GM13976 (cell line): ENCODE measurements at regions not wholly inside any gene's neighbourhood (a gene's known extent, or its start where the extent isn't known, plus 50 kb on each side); places are given as distances from the start of the nearest gene placed in this dataset.

Source experiments
- DNase-seq: peaks from one replicate; pipeline ENCODE4 v3.0.0; 2012; ENCODE audit warnings: low spot score
- CTCF ChIP-seq: IDR thresholded peaks from 2 replicates; pipeline ENCODE4 v1.5.1; 2012; ENCODE audit warnings: borderline replicate concordance, mild to moderate bottlenecking; ENCODE audit not compliant: insufficient read depth; ENCODE audit errors: extremely low read depth, missing control alignments, control extremely low read depth
- in situ Hi-C: fragments of 300-500 bp; cut with MboI; formaldehyde crosslinking; loops from one replicate; pipeline ENCODE4 v1.12.0; 2022; ENCODE audit warnings: low sequenced_read_pairs, mixed read lengths, inconsistent platforms; ENCODE audit not compliant: unreplicated experiment

GRCh38 chr1:30028283-30028682 is 695.1 kb downstream of the MATN1 start:
- DNase-seq, result no peak
- no peak for TF ChIP-seq CTCF
- in situ Hi-C loops, result no loop called here

- DNase-seq, result no peak
- in situ Hi-C loops, result no loop called here
- no peak for TF ChIP-seq CTCF
Measured at GRCh38 chr1:30027247-30027646, 696.1 kb downstream of the MATN1 start.

GRCh38 chr1:30024411-30025195 is 698.8 kb downstream of the MATN1 start:
- DNase-seq, result no peak
- in situ Hi-C loops, result no loop called here
- no peak for TF ChIP-seq CTCF

- in situ Hi-C loops, result no loop called here
- DNase-seq, result no peak
- TF ChIP-seq CTCF, result no peak
Measured at GRCh38 chr1:30023339-30024022, 699.9 kb downstream of the MATN1 start.

GRCh38 chr1:30014031-30014430 is 709.4 kb downstream of the MATN1 start:
- in situ Hi-C loops, result no loop called here
- TF ChIP-seq CTCF, result no peak
- DNase-seq, result no peak

- no peak for DNase-seq
- TF ChIP-seq CTCF, result no peak
- in situ Hi-C loops, result no loop called here
Measured at GRCh38 chr1:30012455-30013440, 710.6 kb downstream of the MATN1 start.
